Neural progenitor cell (in vitro differentiated cells): ENCODE measurements at regions not wholly inside any gene's neighbourhood (a gene's known extent, or its start where the extent isn't known, plus 50 kb on each side); places are given as distances from the start of the nearest gene placed in this dataset.

Experiments
- CTCF ChIP-seq: fragments of 200-600 bp; sonication (generic); IDR thresholded peaks from 2 replicates; pipeline ENCODE4 v1.5.1; 2017; ENCODE audit warnings: antibody characterized with exemption, mild to moderate bottlenecking
- EZH2phosphoT487 ChIP-seq: fragments of 200-600 bp; sonication (generic); IDR thresholded peaks from 2 replicates; pipeline ENCODE4 v1.6.1; 2017; ENCODE audit warnings: antibody characterized with exemption

- TF ChIP-seq CTCF (no peak), EZH2phosphoT487 (no peak)
These were observed 65.7 kb downstream of the HTR1B start for GRCh38 chr6:77397561-77397960.
